ENCODE measurements at regions not wholly inside any gene's neighbourhood (a gene's known extent, or its start where the extent isn't known, plus 50 kb on each side); places are given as distances from the start of the nearest gene placed in this dataset.

- Histone ChIP-seq H3K79me2 (ENCODE audit: control insufficient read depth, insufficient read depth, low read length) (no peaks in the 10 kb centered on the region), H4K20me1 (replicated peaks; ENCODE audit: control insufficient read depth, insufficient read depth, low read length) (no peaks in the 10 kb centered on the region), H3K36me3 (ENCODE audit: control insufficient read depth, insufficient read depth, low read length) (no peaks in the 10 kb centered on the region), H3K9me1 (ENCODE audit: control insufficient read depth, insufficient read depth, low read length) (no peaks in the 10 kb centered on the region), H3K9ac (ENCODE audit: insufficient read depth in 1 of 2, low read depth in 2 of 2, low read length in 2 of 2) (no peak overlapping the region), H3K27ac (ENCODE audit: extremely low read depth, low read depth, low read length) (no peak overlapping the region), H2AFZ (ENCODE audit: low read depth, low read length) (no peak overlapping the region), H3K4me2 (ENCODE audit: insufficient read depth, low read length) (no peak overlapping the region), H3K9me3 (replicated peaks; ENCODE audit: control insufficient read depth, insufficient read depth, low read depth, low read length) (no peaks in the 10 kb centered on the region), H3K27me3 (ENCODE audit: control insufficient read depth in 2 of 2, insufficient read depth in 2 of 2, low read length in 2 of 2) (no peaks in the 10 kb centered on the region), H3K4me1 (replicated peaks in 1 of 2; ENCODE audit: control insufficient read depth in 2 of 2, insufficient read depth in 2 of 2, low read length in 2 of 2) (no peaks in the 10 kb centered on the region), H3K4me3 (no peak overlapping the region)
- CTCF ChIA-PET (ENCODE audit: low intra/inter-chr PET ratio), result no interaction called here
- ATAC-seq (no peak), DNase-seq (ENCODE audit: extremely low read depth in 1 of 4, low spot score in 3 of 4) (no peak), FAIRE-seq (no peak)
- in situ Hi-C loops (cut with MboI), result no loop called here
- intact Hi-C loops (cut with micrococcal nuclease), result no loop called here
- BruUV-seq (replicated peaks), result no TSS peak
- no peak for TF ChIP-seq ETS1 (conservative IDR thresholded peaks at IDR 0.05; ENCODE audit: control insufficient read depth, low read depth, low read length)
- TF ChIP-seq ZZZ3 (IDR thresholded peaks at IDR 0.05), result no peak
- no peak for TF ChIP-seq ATF7 (IDR thresholded peaks at IDR 0.05)
- no peak for TF ChIP-seq MAFG (tag; conservative IDR thresholded peaks at IDR 0.05)
- 0% methylated on average over 2 of the region's 2 CpGs for WGBS (ENCODE audit: insufficient coverage, low coverage, missing lambda C conversion rate)
- POLR2A ChIA-PET, result no interaction called here
These were observed 114.3 kb downstream of the PPM1A start for GRCh38 chr14:60363275-60363674.

GRCh38 chr14:60363687-60364086, 114.7 kb downstream of the PPM1A start:
- Histone ChIP-seq H2AFZ (ENCODE audit: low read depth, low read length) (no peak overlapping the region), H3K9ac (ENCODE audit: insufficient read depth in 1 of 2, low read depth in 2 of 2, low read length in 2 of 2) (no peak overlapping the region), H3K27me3 (ENCODE audit: control insufficient read depth in 2 of 2, insufficient read depth in 2 of 2, low read length in 2 of 2) (no peaks in the 10 kb centered on the region), H3K9me3 (replicated peaks; ENCODE audit: control insufficient read depth, insufficient read depth, low read depth, low read length) (no peaks in the 10 kb centered on the region), H4K20me1 (replicated peaks; ENCODE audit: control insufficient read depth, insufficient read depth, low read length) (no peaks in the 10 kb centered on the region), H3K4me2 (ENCODE audit: insufficient read depth, low read length) (no peak overlapping the region), H3K36me3 (ENCODE audit: control insufficient read depth, insufficient read depth, low read length) (no peaks in the 10 kb centered on the region), H3K4me1 (replicated peaks in 1 of 2; ENCODE audit: control insufficient read depth in 2 of 2, insufficient read depth in 2 of 2, low read length in 2 of 2) (no peaks in the 10 kb centered on the region), H3K4me3 (no peak overlapping the region), H3K27ac (ENCODE audit: extremely low read depth, low read depth, low read length) (no peak overlapping the region), H3K79me2 (ENCODE audit: control insufficient read depth, insufficient read depth, low read length) (no peaks in the 10 kb centered on the region), H3K9me1 (ENCODE audit: control insufficient read depth, insufficient read depth, low read length) (no peaks in the 10 kb centered on the region)
- BruUV-seq (replicated peaks), result no TSS peak
- no peak for FAIRE-seq
- DNase-seq (ENCODE audit: extremely low read depth in 1 of 4, low spot score in 3 of 4), result no peak
- in situ Hi-C loops (cut with MboI), result no loop called here
- 0% methylated on average over 3 of the region's 3 CpGs for WGBS (ENCODE audit: insufficient coverage, low coverage, missing lambda C conversion rate)
- ChIA-PET CTCF (ENCODE audit: low intra/inter-chr PET ratio) (no interaction called here), POLR2A (no interaction called here)
- no peak for ATAC-seq
- intact Hi-C loops (cut with micrococcal nuclease), result no loop called here
- TF ChIP-seq ARID4B (CRISPR knock-in tag; IDR thresholded peaks at IDR 0.05), result no peak
- no peak for TF ChIP-seq MCM2 (IDR thresholded peaks at IDR 0.05; ENCODE audit: low read depth)
- no peak for TF ChIP-seq ZNF695 (CRISPR knock-in tag; IDR thresholded peaks at IDR 0.05)
- no peak for TF ChIP-seq POU5F1 (IDR thresholded peaks at IDR 0.05; ENCODE audit: borderline replicate concordance, low read depth, low read length, partially characterized antibody)
- no peak for TF ChIP-seq KAT8 (IDR thresholded peaks at IDR 0.05; ENCODE audit: low read depth)
- no peak for TF ChIP-seq PTTG1 (tag; IDR thresholded peaks at IDR 0.05; ENCODE audit: low read depth)
